ENCODE measurements at regions not wholly inside any gene's neighbourhood (a gene's known extent, or its start where the extent isn't known, plus 50 kb on each side); places are given as distances from the start of the nearest gene placed in this dataset.

GRCh38 chr4:189404271-189404670, 536.4 kb upstream of the FRG1 start:
- no peak for TF ChIP-seq CTCF (IDR thresholded peaks at IDR 0.05)
- TF ChIP-seq POLR2A (IDR thresholded peaks at IDR 0.05), result no peak
- no peak for TF ChIP-seq POLR2AphosphoS5 (IDR thresholded peaks at IDR 0.05)
- no peak for TF ChIP-seq EP300 (IDR thresholded peaks at IDR 0.05)
